GM12892 (cell line): ENCODE measurements at regions not wholly inside any gene's neighbourhood (a gene's known extent, or its start where the extent isn't known, plus 50 kb on each side); places are given as distances from the start of the nearest gene placed in this dataset.

Source experiments
- POLR2A ChIP-seq: IDR thresholded peaks from 2 replicates; pipeline ENCODE4 v1.6.1; 2011; ENCODE audit warnings: low read depth, low read length, control low read depth
- POLR2AphosphoS5 ChIP-seq: IDR thresholded peaks from 2 replicates; pipeline ENCODE4 v1.6.1; 2011; ENCODE audit warnings: low read depth, low read length, control low read depth
- TAF1 ChIP-seq: IDR thresholded peaks from 2 replicates; pipeline ENCODE4 v1.6.1; 2011; ENCODE audit warnings: low read depth, mild to moderate bottlenecking, control low read depth, low read length, borderline replicate concordance

- TF ChIP-seq POLR2AphosphoS5 (no peak), POLR2A (no peak), TAF1 (no peak)
These were observed 298.4 kb downstream of the MAFB start for GRCh38 chr20:40390654-40391053.
